Subcutaneous abdominal adipose tissue (tissue), 5 donors: ENCODE measurements at regions not wholly inside any gene's neighbourhood (a gene's known extent, or its start where the extent isn't known, plus 50 kb on each side); places are given as distances from the start of the nearest gene placed in this dataset.

ENCODE experiments used
- H3K27ac ChIP-seq: one replicate; pipeline ENCODE4 v1.7.0; 2013; ENCODE audit warnings: low read depth, mild to moderate bottlenecking, inconsistent platforms, low read length, moderate library complexity
- H3K27me3 ChIP-seq, 5 donors: one replicate each; pipeline ENCODE4 v1.7.0; 2013; ENCODE audit warnings: low read length in 5 of 5, inconsistent platforms in 1 of 5; ENCODE audit not compliant: control insufficient read depth in 5 of 5, insufficient read depth in 4 of 5
- H3K36me3 ChIP-seq, 5 donors: one replicate each; pipeline ENCODE4 v1.7.0; 2013; ENCODE audit warnings: low read length in 5 of 5; ENCODE audit not compliant: control insufficient read depth in 5 of 5, insufficient read depth in 5 of 5
- H3K4me1 ChIP-seq, 5 donors: one replicate each; pipeline ENCODE4 v1.7.0; 2013; ENCODE audit warnings: low read length in 5 of 5, mild to moderate bottlenecking in 3 of 5, moderate library complexity in 1 of 5; ENCODE audit not compliant: control insufficient read depth in 5 of 5, insufficient read depth in 5 of 5
- H3K4me3 ChIP-seq, 5 donors: one replicate each; pipeline ENCODE4 v1.7.0; 2013; ENCODE audit warnings: low read length in 5 of 5, low read depth in 1 of 5
- H3K9ac ChIP-seq, 5 donors: one replicate each; pipeline ENCODE4 v1.7.0; 2013; ENCODE audit warnings: low read length in 5 of 5, mild to moderate bottlenecking in 4 of 5, moderate library complexity in 3 of 5
- H3K9me3 ChIP-seq, 5 donors: one replicate each; pipeline ENCODE4 v1.7.0; 2013; ENCODE audit warnings: low read length in 5 of 5; ENCODE audit not compliant: control insufficient read depth in 5 of 5
- donor health status: healthy.
- donor health status: healthy.
- donor health status: healthy.
- donor health status: healthy.
- donor health status: healthy.

DNA sequence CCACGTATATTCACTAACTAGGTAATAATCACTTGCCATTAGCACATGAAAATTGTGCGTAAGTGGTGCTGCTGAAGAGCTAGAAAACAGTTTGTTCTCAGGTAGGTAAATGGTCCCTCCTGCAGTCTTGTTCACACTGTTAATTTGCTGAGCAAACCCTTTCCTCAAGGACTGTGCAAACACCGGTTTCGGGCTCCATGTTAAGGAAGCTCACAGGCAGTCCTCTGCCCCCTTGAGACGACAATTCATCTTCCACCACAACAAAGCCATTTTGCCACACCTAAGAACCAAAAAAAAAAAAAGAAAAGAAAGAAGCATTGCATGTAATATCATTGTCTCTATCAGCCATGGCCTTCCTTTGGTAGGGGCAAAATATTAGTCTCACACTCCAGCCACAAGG lies 193.9 kb downstream of the BCL11A start:
- no peak overlapping the region for H3K27ac ChIP-seq
- peaks cover 0 to 4% (median 0%) of the 10 kb centered on the region in 5 donors for H3K27me3 ChIP-seq

GRCh38 chr2:60358476-60358875 lies 195.0 kb downstream of the BCL11A start:
- Histone ChIP-seq H3K27me3 (peaks cover 0 to 4% (median 0%) of the 10 kb centered on the region in 5 donors), H3K4me3 (no peak overlapping the region), H3K27ac (no peak overlapping the region), H3K36me3 (no peaks in the 10 kb centered on the region), H3K9ac (no peak overlapping the region), H3K9me3 (no peaks in the 10 kb centered on the region), H3K4me1 (no peaks in the 10 kb centered on the region)

More for the DNA sequence above, 193.9 kb downstream of the BCL11A start:
- Histone ChIP-seq H3K4me1 (no peaks in the 10 kb centered on the region), H3K4me3 (no peak overlapping the region), H3K9me3 (no peaks in the 10 kb centered on the region), H3K9ac (no peak overlapping the region), H3K36me3 (no peaks in the 10 kb centered on the region)

DNA sequence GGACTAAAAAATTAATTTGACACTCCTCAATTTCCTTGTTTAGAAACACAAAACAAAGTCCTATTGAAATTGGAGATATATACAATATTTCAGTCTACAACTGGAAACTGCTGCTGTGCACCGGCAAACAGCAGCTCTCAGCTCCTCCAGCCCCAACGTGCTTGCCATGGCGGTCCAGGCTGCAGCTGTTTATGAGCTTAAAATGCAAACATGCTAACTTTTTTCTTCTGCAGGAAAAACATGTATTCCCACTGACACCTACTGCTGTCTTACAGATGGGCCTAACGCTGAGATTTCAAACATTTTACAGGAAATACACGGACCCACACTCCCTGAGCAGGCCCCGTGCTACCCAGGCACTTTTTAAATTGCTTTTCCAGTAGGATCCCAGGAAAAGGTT lies 195.5 kb downstream of the BCL11A start:
- H3K4me3 ChIP-seq, result no peak overlapping the region
- peaks cover 0 to 5% (median under 1%) of the 10 kb centered on the region in 5 donors for H3K27me3 ChIP-seq
- H3K36me3 ChIP-seq, result no peaks in the 10 kb centered on the region
- no peaks in the 10 kb centered on the region for H3K4me1 ChIP-seq
- H3K9me3 ChIP-seq, result no peaks in the 10 kb centered on the region
- H3K27ac ChIP-seq, result no peak overlapping the region
- no peak overlapping the region for H3K9ac ChIP-seq

DNA sequence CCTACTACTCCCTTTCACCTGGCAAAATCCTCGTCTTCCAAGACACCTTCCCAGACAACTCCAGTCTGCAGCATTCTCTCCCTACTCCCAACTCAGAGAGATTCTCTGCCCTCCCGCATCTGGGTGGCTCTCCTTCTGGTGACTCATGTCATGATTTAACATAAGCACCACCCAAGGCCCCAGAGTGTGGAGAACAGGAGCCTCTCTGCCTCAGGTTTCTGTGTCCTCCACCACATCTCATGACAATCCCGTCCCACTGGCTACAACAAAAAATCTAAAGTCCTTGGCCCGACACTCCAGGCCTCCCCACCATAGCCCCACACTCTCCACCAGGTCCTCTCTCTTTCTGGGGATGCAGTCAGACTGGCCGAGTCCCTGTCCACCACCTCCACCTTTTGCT lies 197.1 kb downstream of the BCL11A start:
- Histone ChIP-seq H3K36me3 (no peaks in the 10 kb centered on the region), H3K4me3 (no peak overlapping the region), H3K27me3 (peaks cover 0 to 11% (median 9%) of the 10 kb centered on the region in 5 donors), H3K9me3 (no peaks in the 10 kb centered on the region), H3K4me1 (peaks cover 0 to 7% (median 0%) of the 10 kb centered on the region in 5 donors), H3K27ac (no peak overlapping the region), H3K9ac (no peak overlapping the region)

GRCh38 chr2:60355849-60356261 lies 197.6 kb downstream of the BCL11A start:
- Histone ChIP-seq H3K9me3 (no peaks in the 10 kb centered on the region), H3K4me3 (no peak overlapping the region), H3K36me3 (no peaks in the 10 kb centered on the region), H3K27ac (no peak overlapping the region), H3K9ac (no peak overlapping the region), H3K4me1 (peaks cover 0 to 7% (median 0%) of the 10 kb centered on the region in 5 donors), H3K27me3 (peaks cover 0 to 11% (median 9%) of the 10 kb centered on the region in 5 donors)

GRCh38 chr2:60354713-60355112 lies 198.7 kb downstream of the BCL11A start:
- no peaks in the 10 kb centered on the region for H3K9me3 ChIP-seq
- no peaks in the 10 kb centered on the region for H3K36me3 ChIP-seq
- peaks cover 0 to 7% (median 0%) of the 10 kb centered on the region in 5 donors for H3K4me1 ChIP-seq
- no peak overlapping the region for H3K9ac ChIP-seq
- no peak overlapping the region for H3K4me3 ChIP-seq
- no peak overlapping the region for H3K27ac ChIP-seq
- H3K27me3 ChIP-seq, result peaks cover 0 to 11% (median 9%) of the 10 kb centered on the region in 5 donors

DNA sequence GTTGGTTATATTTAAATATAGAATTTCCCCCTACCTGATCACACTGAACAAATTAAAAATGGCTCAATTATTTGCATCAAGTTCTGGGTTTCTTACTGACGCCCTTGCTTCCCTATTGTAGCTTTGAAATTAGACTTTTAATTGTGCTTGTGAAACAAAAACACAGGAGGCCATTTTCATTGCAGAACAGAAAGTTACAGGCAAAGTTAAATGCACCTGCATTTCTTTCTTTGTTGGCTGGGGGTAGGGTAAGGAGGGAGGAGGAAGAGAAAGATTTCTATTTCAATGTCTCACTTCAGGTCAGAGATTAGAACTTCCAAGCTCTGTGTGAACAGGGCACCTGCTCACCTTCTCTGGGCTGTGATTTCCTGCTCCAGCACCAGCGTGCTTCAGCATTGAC lies 199.6 kb downstream of the BCL11A start:
- Histone ChIP-seq H3K4me3 (no peak overlapping the region), H3K27ac (no peak overlapping the region), H3K9ac (no peak overlapping the region), H3K36me3 (no peaks in the 10 kb centered on the region), H3K27me3 (peaks cover 0 to 11% (median 7%) of the 10 kb centered on the region in 5 donors), H3K4me1 (peaks cover 0 to 7% (median 0%) of the 10 kb centered on the region in 5 donors), H3K9me3 (no peaks in the 10 kb centered on the region)

DNA sequence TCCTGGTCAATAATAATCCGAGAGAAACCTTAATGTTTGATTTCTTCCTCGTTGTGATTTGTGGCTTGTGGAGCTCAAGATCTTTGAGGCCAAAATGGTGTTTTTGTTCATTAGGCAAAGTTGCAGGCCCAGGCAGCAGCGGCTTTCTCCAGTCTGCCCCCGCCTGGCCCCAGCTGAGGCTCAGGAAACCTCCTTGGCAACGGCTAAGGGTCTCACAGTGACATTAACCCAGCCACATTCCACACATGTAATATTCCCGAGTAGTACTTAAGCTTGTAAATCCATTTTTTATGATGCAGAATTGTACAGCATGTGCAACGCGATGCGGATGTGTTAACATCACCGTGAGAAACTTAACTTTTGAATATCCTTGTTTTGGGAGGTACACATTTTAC lies 200.1 kb downstream of the BCL11A start:
- Histone ChIP-seq H3K27ac (no peak overlapping the region), H3K9me3 (no peaks in the 10 kb centered on the region), H3K4me1 (peaks cover 0 to 7% (median 0%) of the 10 kb centered on the region in 5 donors), H3K4me3 (no peak overlapping the region), H3K36me3 (no peaks in the 10 kb centered on the region), H3K9ac (no peak overlapping the region), H3K27me3 (peaks cover 0 to 11% (median 7%) of the 10 kb centered on the region in 5 donors)

GRCh38 chr2:60352491-60353405 lies 200.7 kb downstream of the BCL11A start:
- Histone ChIP-seq H3K9ac (no peak overlapping the region), H3K9me3 (peaks cover 0 to 3% (median 0%) of the 10 kb centered on the region in 5 donors), H3K36me3 (no peaks in the 10 kb centered on the region), H3K27ac (no peak overlapping the region), H3K27me3 (peaks cover 0 to 11% (median 7%) of the 10 kb centered on the region in 5 donors), H3K4me1 (peaks cover 0 to 7% (median 0%) of the 10 kb centered on the region in 5 donors), H3K4me3 (no peak overlapping the region)

DNA sequence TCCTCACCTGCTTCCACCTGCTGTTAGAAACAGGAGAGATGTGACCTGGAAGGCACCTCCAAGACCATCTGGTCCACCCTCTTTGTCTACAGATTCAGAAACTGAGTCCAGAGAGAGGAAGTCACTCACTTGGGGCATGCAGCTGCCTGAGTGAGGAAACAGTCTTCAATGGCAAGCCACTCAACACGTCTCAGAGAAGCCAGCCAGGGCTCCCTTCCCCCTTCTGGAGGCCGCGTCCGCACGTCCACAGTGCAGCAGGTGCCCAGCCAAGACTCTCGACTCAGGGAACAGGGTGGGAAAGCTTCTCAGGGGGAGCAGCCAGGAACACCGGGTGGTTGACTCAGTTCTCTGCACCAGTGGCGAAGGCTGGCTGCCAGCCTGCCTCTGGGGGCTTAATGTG lies 201.7 kb downstream of the BCL11A start:
- H3K27ac ChIP-seq, result no peak overlapping the region
- H3K27me3 ChIP-seq, result peaks cover 0 to 11% (median 7%) of the 10 kb centered on the region in 5 donors
- no peak overlapping the region for H3K4me3 ChIP-seq
- no peaks in the 10 kb centered on the region for H3K36me3 ChIP-seq
- H3K9ac ChIP-seq, result no peak overlapping the region
- peaks cover 0 to 7% (median 0%) of the 10 kb centered on the region in 5 donors for H3K4me1 ChIP-seq
- peaks cover 0 to 3% (median 0%) of the 10 kb centered on the region in 5 donors for H3K9me3 ChIP-seq
